Small intestine (tissue), 7 donors: ENCODE measurements at regions not wholly inside any gene's neighbourhood (a gene's known extent, or its start where the extent isn't known, plus 50 kb on each side); places are given as distances from the start of the nearest gene placed in this dataset.
A peak's percentile ranks its signal among the peaks of the same experiment; 100 is the strongest.
"Not testable (repeated sequence)": the region's sequence is repeated elsewhere in the genome, so short reads cannot be mapped to it uniquely, and the experiment has no call there.

Experiments
- DNase-seq, 2 donors: peaks; one replicate each; pipeline versions ENCODE4 v3.0.0 to v3.0.0-alpha.2; 2013
- FAIRE-seq: peaks from 2 replicates; lab custom pipeline; 2012; peaks lifted over from hg19 to GRCh38; lab: Jason Lieb, UNC
- H3K27ac ChIP-seq, 3 donors: one replicate each; pipeline ENCODE4 v1.5.1; 2013; ENCODE audit warnings: low read length in 2 of 3, mild to moderate bottlenecking in 2 of 3, control low read depth in 1 of 3, inconsistent platforms in 1 of 3, low read depth in 1 of 3, moderate library complexity in 1 of 3
- H3K27me3 ChIP-seq, 3 donors: one replicate each; pipeline ENCODE4 v1.6.1; 2013; ENCODE audit warnings: low read length in 3 of 3, inconsistent platforms in 1 of 3; ENCODE audit not compliant: control insufficient read depth in 3 of 3, insufficient read depth in 3 of 3
- H3K36me3 ChIP-seq, 3 donors: one replicate each; pipeline ENCODE4 v1.6.1; 2013; ENCODE audit warnings: low read length in 3 of 3, inconsistent platforms in 1 of 3, low read depth in 1 of 3, mild to moderate bottlenecking in 1 of 3, moderate library complexity in 1 of 3; ENCODE audit not compliant: control insufficient read depth in 3 of 3, insufficient read depth in 2 of 3
- H3K4me1 ChIP-seq, 3 donors: one replicate each; pipeline ENCODE4 v1.6.1; 2013; ENCODE audit warnings: low read length in 2 of 3, inconsistent platforms in 1 of 3, low read depth in 1 of 3, mild to moderate bottlenecking in 1 of 3, moderate library complexity in 1 of 3; ENCODE audit not compliant: control insufficient read depth in 3 of 3, insufficient read depth in 2 of 3
- H3K4me3 ChIP-seq, 3 donors: one replicate each; pipeline ENCODE4 v1.5.1; 2013; ENCODE audit warnings: low read length in 3 of 3, control low read depth in 1 of 3, inconsistent platforms in 1 of 3, low read depth in 1 of 3, mild to moderate bottlenecking in 1 of 3, moderate library complexity in 1 of 3
- H3K9me3 ChIP-seq, 2 donors: one replicate each; pipeline ENCODE4 v1.6.1; 2013; ENCODE audit warnings: low read depth in 1 of 2, low read length in 1 of 2; ENCODE audit not compliant: control insufficient read depth in 2 of 2, insufficient read depth in 1 of 2
- WGBS, 3 donors: extraction: QIAGEN DNeasy Blood & Tissue Kit; methylation state at CpG; one replicate each; pipeline ENCODE4 v1.1.7; 2013; 5-methylcytosine and 5-hydroxymethylcytosine counted together
- donor health status: healthy with polysubstance abuse.
- donor health status: control.
- donor health status: control.
- donor health status: Bipolar disorder and iron deficiency.
- donor health status: healthy.

DNA sequence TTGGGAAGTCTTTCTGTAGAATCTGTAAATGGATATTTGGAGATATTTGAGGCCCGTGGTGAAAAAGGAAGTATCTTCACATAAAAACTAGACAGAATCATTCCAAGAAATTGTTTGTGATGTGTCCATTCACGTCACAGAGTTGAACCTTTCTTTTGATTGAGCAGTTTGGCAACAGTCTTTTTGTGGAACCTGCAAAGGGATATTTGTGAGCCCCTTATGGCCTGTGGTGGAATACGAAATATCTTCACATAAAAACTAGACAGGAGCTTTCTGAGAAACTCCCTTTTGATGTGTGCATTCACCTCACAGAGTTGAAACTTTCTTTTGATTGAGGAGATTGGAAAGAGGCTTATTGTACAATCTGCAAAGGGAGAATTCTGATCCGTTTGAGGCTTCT lies 2980.4 kb downstream of the TUBA3C start:
- H3K36me3 ChIP-seq, H3K27me3 ChIP-seq, DNase-seq, H3K27ac ChIP-seq, H3K4me1 ChIP-seq, H3K4me3 ChIP-seq, FAIRE-seq, H3K9me3 ChIP-seq: not testable (repeated sequence)
- WGBS, 3 donors, result 51 to 54% (median 51%) methylated on average over 4 of the region's 4 CpGs

DNA sequence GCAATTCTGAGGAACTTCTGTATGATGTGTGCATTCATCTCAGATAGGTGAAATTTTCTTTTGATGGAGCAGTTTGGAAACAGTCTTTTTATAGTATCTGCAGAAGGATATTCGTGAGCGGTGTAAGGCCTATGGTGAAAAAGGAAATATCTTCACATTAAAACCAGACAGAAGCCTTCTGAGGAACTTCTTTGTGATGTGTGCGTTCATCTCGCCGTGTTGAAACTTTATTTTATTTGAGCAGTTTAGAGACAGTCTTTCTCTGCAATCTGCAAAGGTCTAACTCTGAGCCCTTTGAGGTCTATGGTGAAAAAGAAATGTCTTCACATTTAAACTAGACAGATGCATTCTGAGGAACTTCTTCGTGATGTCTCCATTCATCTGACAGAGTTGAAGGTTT lies 3021.0 kb downstream of the TUBA3C start:
- not testable (repeated sequence) for H3K9me3 ChIP-seq, FAIRE-seq
- WGBS, 3 donors, result 61 to 69% (median 62%) methylated on average over 5 of the region's 6 CpGs

DNA sequence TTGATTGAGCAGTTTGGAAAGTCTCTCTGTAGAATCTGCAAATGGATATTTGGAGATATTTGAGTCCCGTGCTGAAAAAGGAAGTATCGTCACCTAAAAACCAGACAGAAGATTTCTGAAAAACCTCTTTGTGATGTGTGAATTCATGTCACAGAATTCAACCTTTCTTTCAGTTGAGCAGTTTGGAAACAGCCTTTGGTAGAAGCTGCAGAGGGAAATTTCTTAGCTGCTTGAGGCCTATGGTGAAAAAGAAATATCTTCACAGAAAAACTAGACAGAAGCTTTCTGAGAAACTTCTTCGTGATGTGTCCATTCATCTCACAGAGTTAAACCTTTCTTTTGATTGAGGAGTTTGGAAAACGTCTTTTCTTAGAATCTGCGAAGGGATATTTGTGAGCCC lies 3022.7 kb downstream of the TUBA3C start:
- DNase-seq, FAIRE-seq, H3K9me3 ChIP-seq, H3K4me1 ChIP-seq, H3K27me3 ChIP-seq, H3K27ac ChIP-seq, H3K36me3 ChIP-seq, H3K4me3 ChIP-seq: not testable (repeated sequence)
- 29 to 61% (median 59%) methylated on average over 2 to 4 of the region's 5 CpGs for WGBS, 3 donors

More for the DNA sequence above, 3021.0 kb downstream of the TUBA3C start:
- not testable (repeated sequence) for H3K4me1 ChIP-seq, H3K27ac ChIP-seq, H3K36me3 ChIP-seq, H3K4me3 ChIP-seq, DNase-seq, H3K27me3 ChIP-seq

- H3K4me3 ChIP-seq, H3K36me3 ChIP-seq, H3K27ac ChIP-seq, H3K9me3 ChIP-seq, H3K4me1 ChIP-seq, DNase-seq, FAIRE-seq, H3K27me3 ChIP-seq: not testable (repeated sequence)
- 64 to 81% (median 72%) methylated on average over 4 to 5 of the region's 6 CpGs for WGBS, 3 donors
Observed at GRCh38 chr13:16158016-16158415, 3023.6 kb downstream of the TUBA3C start.

DNA sequence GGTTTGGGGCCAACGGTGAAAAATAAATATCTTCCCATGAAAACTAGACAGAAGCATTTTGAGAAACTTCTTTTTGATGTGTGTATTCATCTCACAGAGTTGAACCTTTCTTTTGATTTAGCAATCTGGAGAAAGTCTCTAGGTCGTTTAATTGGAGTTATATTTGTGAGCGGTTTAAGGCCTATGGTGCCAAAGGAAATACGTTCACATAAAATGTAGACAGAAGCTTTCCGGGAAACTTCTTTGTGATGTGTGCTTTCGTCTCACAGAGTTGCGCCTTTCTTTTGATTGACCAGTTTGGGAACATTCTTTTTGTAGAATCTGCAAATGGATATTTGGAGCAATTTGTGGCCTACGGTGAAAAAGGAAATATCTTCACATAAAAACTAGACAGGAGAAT lies 3028.8 kb downstream of the TUBA3C start:
- FAIRE-seq, DNase-seq, H3K4me3 ChIP-seq, H3K27ac ChIP-seq, H3K27me3 ChIP-seq, H3K4me1 ChIP-seq, H3K36me3 ChIP-seq, H3K9me3 ChIP-seq: not testable (repeated sequence)
- 74 to 80% (median 74%) methylated on average over 7 of the region's 8 CpGs for WGBS, 3 donors

DNA sequence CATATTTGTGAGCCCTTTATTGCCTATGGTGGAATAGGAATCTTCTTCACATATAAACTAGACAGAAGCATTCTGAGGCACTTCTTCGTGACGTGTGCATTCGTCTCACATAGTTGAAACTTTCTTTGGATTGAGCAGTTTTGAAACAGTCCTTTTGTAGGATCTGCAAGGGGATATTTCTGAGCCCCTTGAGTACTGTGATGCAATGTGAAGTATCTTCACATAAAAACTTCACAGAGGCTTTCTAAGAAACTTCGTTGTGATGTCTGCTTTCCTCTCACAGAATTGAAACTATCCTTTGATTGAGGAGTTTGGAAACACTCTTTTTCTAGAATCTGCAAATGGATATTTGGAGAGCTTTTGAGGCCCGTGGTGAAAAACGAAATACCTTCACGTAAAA lies 3030.3 kb downstream of the TUBA3C start:
- WGBS, 3 donors, result 65 to 78% (median 70%) methylated on average over 5 of the region's 7 CpGs
- not testable (repeated sequence) for H3K27ac ChIP-seq, H3K4me3 ChIP-seq, H3K4me1 ChIP-seq, FAIRE-seq, H3K9me3 ChIP-seq, H3K27me3 ChIP-seq, H3K36me3 ChIP-seq
- DNase-seq, result peak in 1 of 2 donors; percentile 15

DNA sequence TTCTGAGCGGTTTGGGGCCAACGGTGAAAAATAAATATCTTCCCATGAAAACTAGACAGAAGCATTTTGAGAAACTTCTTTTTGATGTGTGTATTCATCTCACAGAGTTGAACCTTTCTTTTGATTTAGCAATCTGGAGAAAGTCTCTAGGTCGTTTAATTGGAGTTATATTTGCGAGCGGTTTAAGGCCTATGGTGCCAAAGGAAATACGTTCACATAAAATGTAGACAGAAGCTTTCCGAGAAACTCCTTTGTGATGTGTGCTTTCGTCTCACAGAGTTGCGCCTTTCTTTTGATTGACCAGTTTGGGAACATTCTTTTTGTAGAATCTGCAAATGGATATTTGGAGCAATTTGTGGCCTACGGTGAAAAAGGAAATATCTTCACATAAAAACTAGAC lies 3032.2 kb downstream of the TUBA3C start:
- not testable (repeated sequence) for DNase-seq, H3K27ac ChIP-seq, FAIRE-seq, H3K4me1 ChIP-seq, H3K9me3 ChIP-seq, H3K27me3 ChIP-seq, H3K4me3 ChIP-seq, H3K36me3 ChIP-seq
- WGBS, 3 donors, result 77 to 80% (median 79%) methylated on average over 5 to 7 of the region's 10 CpGs

DNA sequence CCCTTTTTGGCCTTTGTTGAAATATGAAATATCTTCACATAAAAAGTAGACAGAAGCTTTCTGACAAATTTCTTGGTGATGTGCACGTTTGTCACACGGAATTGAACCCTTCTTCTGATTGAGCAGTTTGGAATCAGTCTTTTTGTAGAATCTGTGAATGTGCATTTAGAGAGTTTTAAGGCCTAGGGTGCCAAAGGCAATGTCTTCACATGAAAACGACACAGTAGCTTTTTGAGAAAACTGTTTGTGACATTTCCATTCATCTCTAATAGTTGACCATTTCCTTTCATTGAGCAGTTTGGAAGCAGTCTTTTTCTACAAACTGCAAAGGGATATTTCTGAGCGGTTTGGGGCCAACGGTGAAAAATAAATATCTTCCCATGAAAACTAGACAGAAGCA lies 3036.0 kb downstream of the TUBA3C start:
- H3K27me3 ChIP-seq, H3K36me3 ChIP-seq, H3K27ac ChIP-seq, H3K4me1 ChIP-seq, H3K4me3 ChIP-seq, H3K9me3 ChIP-seq, FAIRE-seq: not testable (repeated sequence)
- 15 to 55% (median 25%) methylated on average over 1 to 2 of the region's 5 CpGs for WGBS, 3 donors
- peak in 1 of 2 donors; percentile 25 for DNase-seq

DNA sequence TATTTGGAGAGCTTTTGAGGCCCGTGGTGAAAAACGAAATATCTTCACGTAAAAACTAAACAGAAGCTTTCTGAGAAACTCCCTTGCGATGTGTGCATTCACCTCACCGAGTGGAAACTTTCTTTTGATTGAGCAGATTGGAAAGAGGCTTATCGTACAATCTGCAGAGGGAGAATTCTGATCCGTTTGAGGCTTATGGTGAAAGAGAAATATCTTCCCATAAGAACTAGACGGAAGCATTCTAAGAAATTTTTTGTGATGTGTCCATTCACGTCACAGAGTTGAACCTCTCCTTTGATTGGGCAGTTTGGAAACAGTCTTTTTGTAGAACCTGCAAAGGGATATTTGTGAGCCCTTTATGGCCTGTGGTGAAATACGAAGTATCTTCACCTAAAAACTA lies 3040.3 kb downstream of the TUBA3C start:
- H3K27me3 ChIP-seq, H3K27ac ChIP-seq, H3K4me1 ChIP-seq, H3K36me3 ChIP-seq, FAIRE-seq, H3K9me3 ChIP-seq, H3K4me3 ChIP-seq: not testable (repeated sequence)
- WGBS, 3 donors, result 62 to 76% (median 69%) methylated on average over 6 to 7 of the region's 10 CpGs
- peak in 1 of 2 donors; percentile 46 for DNase-seq
